NCI-H1694 (cell line): ENCODE measurements at regions not wholly inside any gene's neighbourhood (a gene's known extent, or its start where the extent isn't known, plus 50 kb on each side); places are given as distances from the start of the nearest gene placed in this dataset.

Source experiments
- DNase-seq: peaks from one replicate; lab custom pipeline; 2025; lab: John Stamatoyannopoulos, UW

DNA sequence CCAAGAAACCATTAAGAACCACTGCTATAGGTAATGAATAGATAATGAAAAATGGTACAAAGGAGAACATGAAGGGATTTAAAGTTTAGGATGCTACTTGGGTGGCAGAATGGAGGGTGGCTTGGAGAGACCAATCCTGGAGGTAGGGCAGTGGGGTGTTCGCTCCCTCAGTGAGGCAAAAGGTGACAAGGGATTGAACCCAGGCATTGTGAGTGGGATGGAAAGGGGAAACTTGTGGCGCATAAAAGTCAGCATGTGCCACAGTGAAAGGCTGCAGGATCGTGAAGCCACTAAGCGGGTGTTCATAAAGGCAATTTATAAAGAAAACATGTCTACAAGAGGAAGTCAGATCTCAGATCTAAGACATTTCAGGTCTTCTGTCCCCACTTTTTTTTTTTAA is 76.7 kb upstream of the SLC38A2 start:
- DNase-seq = no peak

DNA sequence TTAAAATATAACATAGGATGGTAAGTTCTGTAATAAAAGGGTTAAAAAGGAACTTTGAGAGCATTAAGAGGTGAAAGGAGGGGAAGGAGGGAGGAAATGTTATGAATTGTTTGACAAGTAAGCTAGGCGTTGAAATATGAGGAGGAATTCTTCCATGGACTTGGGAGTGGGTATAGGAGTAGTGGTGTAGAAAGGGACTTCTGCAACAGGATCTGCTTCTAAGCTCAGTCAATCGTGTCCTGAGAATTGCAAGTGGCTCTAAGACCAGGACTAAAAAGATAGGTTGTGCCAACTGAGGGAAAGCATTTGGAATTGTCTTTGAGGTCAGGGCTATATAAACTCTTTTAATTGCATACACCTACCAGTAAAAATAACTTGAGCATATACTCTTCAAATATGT is 74.1 kb upstream of the SLC38A2 start:
- no peak for DNase-seq

DNA sequence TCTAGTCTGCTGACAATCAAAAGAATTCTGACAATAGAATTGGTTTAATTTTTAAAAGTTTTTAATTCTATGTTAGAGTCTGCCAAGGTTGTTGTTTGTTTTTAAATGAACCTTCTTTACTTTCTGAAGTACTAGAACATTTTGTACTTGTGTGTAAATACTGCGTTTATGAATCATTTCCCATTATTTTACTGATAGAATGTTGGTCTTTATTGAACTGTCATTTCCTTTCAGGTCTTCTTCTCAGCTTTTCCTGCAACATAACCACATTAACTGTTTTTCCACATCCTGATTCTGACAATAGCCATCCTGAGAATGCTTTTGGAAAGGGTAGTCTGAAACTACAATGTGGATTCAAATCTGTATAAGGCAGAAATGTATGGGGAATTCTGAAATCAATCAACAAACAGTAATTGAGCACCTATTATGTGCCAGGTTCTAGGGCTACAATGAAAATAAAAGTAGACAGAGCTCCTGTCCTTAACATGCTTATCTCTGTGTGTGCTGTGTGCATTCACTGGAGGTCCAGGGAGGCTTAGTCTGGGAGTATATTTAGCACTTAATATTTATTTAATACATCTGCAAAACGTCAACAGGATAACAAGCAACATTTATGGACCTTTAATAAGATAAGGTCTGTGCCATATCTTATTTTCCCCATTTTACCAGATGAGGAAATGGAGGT is 73.1 kb upstream of the SLC38A2 start:
- no peak for DNase-seq

DNA sequence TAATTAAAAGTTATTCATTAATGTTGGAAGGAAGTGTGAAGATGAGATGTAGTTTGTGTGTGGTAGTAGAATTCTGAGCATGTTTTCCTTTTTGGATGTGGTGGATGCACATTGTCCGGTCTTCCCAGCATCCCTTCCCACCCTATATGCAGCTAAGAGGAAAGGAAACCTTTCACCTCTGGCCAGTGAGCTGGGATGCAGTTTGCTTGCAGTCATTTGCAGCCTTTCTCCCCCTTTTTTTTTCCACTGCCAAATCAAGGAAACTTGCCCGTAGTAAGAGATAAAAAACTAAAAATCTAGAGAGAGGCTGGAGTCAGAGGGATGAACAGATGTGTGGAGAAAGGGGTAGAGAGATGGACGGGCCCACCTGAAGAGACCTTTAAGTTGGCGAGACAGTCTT is 72.5 kb upstream of the SLC38A2 start:
- DNase-seq = no peak

DNA sequence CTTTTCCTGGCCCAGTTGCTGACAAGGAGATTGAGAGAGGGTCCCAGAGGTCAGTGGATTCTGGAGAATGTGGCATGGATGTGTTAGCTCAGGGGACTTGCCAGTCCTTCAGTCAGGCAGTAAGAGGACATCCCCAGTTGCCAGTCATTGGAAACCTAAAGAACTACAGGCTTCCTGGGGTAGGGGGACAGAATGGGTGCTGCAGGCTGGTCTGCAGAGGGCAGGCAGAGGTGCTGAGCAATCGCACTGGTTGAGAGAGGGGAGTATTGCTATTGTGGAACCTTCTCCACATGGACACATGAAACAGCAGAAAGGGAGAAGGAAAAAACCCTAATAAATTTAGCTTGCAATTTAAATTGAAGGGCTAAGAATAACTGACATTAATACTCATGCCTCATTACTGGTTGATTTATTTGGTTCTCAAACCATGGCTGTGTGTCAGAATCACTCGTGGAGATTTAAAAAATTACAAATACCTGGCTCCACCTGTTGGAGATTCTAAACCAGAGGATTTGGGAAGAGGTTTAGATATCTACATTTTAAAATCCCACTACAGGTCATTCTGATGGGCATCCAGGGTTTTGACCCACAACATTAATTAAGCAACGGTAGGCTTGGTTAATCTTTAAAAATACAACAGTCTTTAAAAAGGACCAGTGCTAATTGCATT is 71.2 kb upstream of the SLC38A2 start:
- DNase-seq = no peak

DNA sequence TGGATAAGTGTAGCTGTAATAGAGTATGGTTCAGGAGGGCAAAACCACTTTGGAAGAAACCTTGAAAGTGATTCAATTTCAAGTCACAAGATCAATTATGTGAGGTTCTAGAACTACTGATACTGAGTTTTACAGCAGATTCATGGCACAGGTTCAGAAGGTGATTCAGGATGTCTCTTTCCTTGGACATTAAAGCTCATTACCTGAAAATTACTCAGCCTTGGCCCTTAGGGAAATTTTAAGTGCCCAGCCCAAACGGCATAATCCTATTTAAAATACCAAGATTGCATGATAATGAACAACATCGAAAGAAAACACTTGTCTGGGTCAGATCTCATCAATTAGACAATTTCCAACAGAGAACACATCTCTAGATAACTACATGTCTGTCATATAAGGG is 70.2 kb upstream of the SLC38A2 start:
- no peak for DNase-seq

DNA sequence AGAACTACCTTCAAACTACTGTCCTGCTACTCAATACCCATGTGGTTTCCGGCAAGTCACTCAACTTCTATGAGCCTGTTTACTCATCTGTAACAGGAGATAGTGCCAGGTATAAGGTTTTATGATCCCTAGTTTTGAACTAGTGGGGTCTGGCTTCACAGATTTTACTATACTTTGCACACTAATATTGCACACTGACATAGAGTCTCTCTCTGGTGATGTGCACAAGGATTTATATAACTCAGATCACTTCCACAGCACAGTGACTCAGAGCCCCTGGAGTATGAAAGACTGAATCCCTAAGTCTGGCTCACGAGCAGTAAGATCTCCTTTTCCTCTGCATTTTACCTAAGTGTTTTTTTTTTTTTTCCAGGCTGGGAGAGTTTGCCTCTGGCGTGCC is 69.7 kb upstream of the SLC38A2 start:
- no peak for DNase-seq

DNA sequence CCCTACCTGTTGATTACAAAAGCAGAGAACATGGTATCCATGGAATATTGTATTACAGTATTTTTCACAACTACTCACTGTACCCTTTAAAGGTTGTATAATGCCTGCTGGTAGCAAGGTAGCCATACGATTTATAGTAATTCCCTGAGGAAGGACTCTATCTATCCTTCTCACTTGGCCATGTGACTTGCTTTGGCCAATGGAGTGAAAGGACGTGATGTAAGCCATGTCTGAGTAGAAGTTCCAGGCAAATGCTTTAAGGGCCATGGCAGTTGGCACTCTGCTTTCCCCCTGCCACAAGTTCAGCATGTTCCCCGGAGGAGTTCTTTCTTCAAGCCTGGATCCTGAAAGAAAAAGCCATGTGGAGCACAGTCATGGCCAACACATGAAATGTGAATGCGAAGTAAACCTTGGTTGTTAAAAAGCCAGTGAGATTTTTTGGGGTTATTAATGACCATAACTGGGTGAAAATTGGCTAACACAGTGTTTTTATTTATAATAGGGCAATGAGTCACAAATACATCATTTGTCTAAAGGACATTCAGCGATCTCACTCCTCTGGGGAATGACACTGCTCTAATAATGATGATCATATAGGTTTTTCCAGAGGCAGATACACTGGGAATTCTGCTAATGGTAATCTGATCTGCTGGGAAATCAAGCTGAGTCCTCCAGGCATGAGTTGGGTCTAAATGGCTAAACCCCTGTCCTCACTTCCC is 67.4 kb upstream of the SLC38A2 start:
- DNase-seq = no peak

DNA sequence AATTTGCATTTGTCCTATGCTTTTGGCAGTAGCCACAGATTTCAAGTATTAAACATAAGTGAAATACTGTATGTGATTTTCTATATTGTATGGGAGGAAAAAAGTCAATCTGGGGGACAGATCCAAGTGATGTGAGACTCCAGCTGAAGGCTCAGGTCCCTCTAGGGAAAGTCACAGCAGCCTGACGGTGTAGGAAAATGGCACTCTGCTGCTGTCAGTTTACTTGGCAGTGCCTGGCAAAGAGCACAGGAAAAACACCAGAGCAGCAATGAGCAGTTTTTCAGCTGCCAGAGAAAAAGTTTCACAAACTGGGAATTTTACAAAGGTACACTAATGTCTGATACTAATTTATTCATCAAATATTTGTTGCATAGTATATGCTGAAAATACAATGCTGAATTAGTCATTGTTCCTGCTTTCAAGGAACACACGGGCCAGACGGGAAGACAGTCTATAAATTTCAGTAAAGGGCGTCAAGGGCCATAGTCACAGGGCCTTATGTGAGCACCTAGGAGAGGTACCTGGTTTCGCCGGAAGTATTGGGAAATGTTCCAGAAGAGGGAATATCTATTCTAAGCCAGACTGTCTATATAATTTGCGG is 66.2 kb upstream of the SLC38A2 start:
- DNase-seq = no peak

DNA sequence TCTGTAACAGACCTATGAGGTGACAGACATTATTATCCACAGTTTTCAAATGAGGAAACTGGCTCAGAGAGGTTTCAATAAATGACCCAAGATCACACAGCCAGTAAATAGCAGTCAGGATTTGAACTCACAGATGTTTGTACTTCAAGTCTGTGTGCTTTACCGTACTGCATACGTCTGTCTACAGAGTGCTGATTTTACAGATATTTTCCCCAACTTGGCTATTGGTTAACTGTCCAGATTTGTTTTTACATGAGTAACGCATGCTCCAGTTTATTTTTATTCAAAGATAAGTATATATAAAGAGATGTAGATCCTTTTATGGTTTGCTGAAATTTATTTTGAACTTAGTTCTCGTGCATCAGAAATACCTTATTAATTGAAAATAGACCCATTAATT is 65.7 kb upstream of the SLC38A2 start:
- DNase-seq = no peak

DNA sequence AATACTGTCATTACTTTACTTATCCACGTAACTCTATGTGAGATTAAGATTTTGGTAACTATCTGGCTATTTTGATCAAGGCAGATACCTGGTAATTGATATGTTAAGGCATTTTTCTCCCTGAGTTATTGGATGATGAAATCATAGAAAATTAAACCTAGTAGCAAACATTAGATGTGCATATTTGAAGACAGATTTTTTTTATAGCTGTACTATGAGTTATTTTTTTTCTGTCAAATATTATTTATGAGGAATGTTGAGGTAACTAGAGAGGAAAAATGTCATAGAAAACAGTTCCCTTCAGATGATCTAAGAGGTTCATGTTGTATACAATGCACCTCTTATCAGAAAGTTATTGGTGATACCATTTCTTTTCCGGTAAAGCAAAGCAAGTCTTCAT is 64.9 kb upstream of the SLC38A2 start:
- no peak for DNase-seq

DNA sequence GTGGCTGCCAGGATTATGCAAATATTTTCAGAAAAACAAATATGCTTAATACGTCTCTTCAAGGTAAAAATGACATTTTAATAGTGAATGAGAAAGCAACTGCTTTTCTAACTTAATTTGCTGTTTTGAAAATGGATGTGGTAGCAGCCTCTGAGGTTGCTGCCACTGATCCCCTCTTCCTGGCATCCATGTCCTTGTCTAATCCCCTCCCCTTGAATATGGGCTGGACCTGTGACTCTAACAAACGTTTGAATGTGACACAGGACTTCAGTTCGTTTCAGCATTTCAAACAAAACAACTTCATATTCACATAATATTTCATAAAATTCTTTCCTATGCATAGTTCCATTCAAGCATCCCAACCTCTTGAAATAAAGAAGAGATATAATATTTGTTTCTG is 64.2 kb upstream of the SLC38A2 start:
- DNase-seq = no peak

DNA sequence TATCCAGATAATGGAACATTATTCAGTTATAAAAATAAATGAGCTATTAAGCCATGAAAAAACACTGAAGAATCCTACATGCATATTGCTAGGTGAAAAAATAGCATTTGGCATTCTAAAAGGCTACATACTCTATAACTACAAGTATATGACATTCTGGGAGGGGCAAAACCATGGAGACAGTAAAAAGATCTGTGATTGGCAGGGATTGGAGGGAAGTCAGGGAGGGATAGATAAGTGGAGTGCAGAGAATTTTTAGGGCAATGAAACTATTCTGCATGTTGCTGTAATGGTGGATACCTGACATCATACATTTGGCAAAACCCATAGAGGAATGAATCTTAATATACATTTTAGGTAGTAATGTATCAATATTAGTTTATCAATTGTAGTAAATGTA is 63.1 kb upstream of the SLC38A2 start:
- no peak for DNase-seq

DNA sequence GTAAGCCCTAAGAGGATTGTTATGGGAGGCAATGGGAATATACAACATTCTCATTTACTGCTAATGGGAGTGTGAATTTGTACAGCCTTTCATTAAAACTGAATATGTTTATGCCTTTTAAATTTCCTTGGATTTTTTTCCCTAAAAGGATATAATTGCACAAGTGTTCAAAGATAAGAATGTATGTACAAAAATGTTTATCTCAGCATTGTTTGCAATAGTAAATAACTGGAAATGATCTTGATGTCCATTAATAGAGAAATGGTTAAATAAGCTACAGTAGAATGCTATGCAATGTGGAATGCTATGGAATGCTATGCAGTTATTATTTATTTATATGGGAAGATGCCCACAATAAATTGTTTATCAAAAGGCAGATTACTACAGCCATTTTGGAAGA is 62.5 kb upstream of the SLC38A2 start:
- DNase-seq = no peak

DNA sequence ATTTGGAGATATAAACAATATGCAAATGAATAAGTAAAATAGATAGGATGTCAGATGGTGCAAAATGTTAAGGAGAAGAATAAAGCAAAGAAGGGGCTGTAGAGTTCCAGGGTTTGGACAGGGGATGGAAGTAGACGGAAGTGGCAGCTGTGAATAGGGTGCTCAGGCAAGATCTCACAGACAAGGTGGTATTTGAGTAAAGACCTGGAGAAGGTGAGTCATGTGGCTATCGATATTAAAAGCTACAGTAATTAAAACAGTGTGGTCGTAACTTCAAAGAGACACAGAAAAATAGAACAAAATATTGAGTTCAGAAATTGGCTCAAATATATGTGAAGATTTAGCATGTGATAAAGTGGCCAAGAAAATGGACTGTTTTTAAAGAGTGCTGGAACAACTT is 61.3 kb upstream of the SLC38A2 start:
- no peak for DNase-seq

DNA sequence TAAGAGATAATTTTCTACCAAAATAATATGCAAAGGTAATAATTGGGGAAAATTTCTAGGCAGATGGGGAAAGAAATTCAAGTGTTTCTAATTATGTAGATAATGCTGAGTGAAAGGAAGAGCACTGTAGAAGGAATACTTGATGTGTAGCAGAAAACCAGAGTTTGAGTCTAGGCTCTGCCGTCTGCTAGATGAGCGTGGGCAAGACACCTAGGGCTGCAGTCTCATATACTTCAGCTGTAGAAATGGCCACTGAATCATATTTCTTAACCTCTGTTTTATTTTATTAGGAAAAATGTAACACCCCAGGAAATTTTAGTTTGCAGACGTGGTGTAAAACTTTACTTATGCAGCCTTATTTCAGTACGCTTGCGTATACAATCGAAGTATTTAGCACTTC is 59.8 kb upstream of the SLC38A2 start:
- no peak for DNase-seq

DNA sequence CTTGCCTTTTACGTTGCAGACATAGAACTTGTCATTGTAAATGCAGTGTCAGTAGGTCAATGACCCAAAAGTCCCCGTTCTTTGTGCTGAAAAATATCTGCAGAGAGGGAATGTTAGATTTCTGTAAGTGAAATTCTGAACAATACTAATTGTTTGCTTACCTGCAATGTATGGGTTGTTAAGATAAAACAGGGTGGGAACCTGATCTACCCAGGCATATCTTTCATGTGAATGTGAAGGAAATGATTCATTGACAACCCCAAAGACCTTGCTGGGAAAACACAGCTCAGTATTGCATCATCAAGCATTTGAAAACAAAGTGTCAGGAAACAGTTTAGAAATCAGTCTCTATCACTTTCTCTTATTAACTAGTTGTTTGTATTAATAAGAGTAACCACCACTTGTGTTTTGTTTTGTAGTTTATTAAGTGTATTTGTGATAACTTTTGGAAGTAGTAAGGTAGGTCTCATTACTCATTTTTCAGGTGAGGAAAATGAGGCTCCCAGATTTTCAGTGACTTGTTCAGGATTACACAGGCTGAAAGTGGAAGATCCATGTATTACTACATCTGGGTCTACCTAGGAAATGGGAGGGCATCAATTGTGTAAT is 57.9 kb upstream of the SLC38A2 start:
- DNase-seq = no peak
